ENCODE measurements at regions not wholly inside any gene's neighbourhood (a gene's known extent, or its start where the extent isn't known, plus 50 kb on each side); places are given as distances from the start of the nearest gene placed in this dataset.

DNA sequence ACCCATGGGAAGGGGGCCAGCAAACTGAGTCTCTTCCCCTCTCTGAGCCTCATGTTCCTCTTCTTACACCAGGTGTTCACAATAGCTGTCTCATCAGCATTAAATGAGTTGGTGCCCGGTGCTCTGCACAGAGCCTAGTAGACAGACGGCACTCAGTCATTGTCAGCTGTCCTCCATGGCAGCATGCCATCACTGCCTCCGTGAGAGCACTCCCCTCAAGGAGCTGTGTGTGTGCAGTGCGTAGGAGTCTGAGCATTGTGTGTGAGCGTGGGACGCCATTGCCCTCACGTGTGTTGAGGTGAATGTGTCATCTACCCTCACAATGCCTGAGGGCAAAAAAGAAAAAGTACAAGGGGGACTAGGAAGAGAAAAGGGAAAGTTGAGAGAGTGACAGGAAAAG lies 536.5 kb downstream of the CDK5RAP2 start:
- no peaks in the 10 kb centered on the region for H3K36me3 ChIP-seq (ENCODE audit: insufficient read depth, low read length)
- H3K4me3 ChIP-seq (ENCODE audit: insufficient read depth, low read length): no peak overlapping the region
- H2AFZ ChIP-seq (ENCODE audit: low read length): no peak overlapping the region
- no peaks in the 10 kb centered on the region for H3K27me3 ChIP-seq (ENCODE audit: insufficient read depth, low read length)
- no peaks in the 10 kb centered on the region for H3K4me1 ChIP-seq (ENCODE audit: insufficient read depth, low read length)
- TF ChIP-seq, protein P1, sequence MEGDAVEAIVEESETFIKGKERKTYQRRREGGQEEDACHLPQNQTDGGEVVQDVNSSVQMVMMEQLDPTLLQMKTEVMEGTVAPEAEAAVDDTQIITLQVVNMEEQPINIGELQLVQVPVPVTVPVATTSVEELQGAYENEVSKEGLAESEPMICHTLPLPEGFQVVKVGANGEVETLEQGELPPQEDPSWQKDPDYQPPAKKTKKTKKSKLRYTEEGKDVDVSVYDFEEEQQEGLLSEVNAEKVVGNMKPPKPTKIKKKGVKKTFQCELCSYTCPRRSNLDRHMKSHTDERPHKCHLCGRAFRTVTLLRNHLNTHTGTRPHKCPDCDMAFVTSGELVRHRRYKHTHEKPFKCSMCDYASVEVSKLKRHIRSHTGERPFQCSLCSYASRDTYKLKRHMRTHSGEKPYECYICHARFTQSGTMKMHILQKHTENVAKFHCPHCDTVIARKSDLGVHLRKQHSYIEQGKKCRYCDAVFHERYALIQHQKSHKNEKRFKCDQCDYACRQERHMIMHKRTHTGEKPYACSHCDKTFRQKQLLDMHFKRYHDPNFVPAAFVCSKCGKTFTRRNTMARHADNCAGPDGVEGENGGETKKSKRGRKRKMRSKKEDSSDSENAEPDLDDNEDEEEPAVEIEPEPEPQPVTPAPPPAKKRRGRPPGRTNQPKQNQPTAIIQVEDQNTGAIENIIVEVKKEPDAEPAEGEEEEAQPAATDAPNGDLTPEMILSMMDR (IDR thresholded peaks at IDR 0.05; ENCODE audit: extremely low read depth, low read depth, low read length): no peak
- no peak overlapping the region for H3K4me2 ChIP-seq (ENCODE audit: insufficient read depth, low read length)
- H3K9me3 ChIP-seq (ENCODE audit: low read depth, low read length): no peaks in the 10 kb centered on the region
- H4K20me1 ChIP-seq (ENCODE audit: insufficient read depth, low read length): no peaks in the 10 kb centered on the region
- H3K79me2 ChIP-seq (ENCODE audit: insufficient read depth, low read length): no peaks in the 10 kb centered on the region
- H3K27ac ChIP-seq (ENCODE audit: low read depth, low read length): no peak overlapping the region
- no peak for DNase-seq (ENCODE audit: insufficient read length, low spot score, missing footprints)

GRCh38 chr9:120040896-120041295 lies 539.1 kb downstream of the CDK5RAP2 start:
- Histone ChIP-seq H3K27ac (ENCODE audit: low read depth, low read length) (no peak overlapping the region), H3K36me3 (ENCODE audit: insufficient read depth, low read length) (no peaks in the 10 kb centered on the region), H2AFZ (ENCODE audit: low read length) (no peak overlapping the region), H3K4me2 (ENCODE audit: insufficient read depth, low read length) (no peak overlapping the region), H4K20me1 (ENCODE audit: insufficient read depth, low read length) (no peaks in the 10 kb centered on the region), H3K9me3 (ENCODE audit: low read depth, low read length) (no peaks in the 10 kb centered on the region), H3K79me2 (ENCODE audit: insufficient read depth, low read length) (no peaks in the 10 kb centered on the region), H3K4me3 (ENCODE audit: insufficient read depth, low read length) (no peak overlapping the region), H3K4me1 (ENCODE audit: insufficient read depth, low read length) (no peaks in the 10 kb centered on the region), H3K27me3 (ENCODE audit: insufficient read depth, low read length) (no peaks in the 10 kb centered on the region)
- DNase-seq (ENCODE audit: insufficient read length, low spot score, missing footprints): no peak
- TF ChIP-seq, protein P1 (IDR thresholded peaks at IDR 0.05; ENCODE audit: extremely low read depth, low read depth, low read length): no peak

DNA sequence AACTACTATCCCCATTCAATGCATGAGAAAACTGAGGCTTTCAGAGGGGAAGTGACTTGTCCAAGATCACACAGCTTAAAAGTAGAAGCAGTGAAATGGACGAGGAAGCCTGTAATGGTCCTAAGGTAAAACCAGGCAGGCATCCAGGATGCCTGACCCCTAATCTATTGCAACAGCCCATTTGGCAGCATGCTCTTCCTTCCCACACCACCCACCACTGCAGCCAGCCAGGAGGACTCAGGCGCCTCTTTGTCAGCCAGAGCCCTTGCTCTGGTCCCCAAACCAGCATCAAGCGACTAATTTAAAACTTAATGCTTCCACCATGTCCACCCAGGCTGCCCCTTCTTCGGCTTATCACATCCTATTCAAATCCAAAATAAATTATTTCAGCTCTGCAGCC lies 541.6 kb downstream of the CDK5RAP2 start:
- Histone ChIP-seq H3K4me2 (ENCODE audit: insufficient read depth, low read length) (no peak overlapping the region), H3K27ac (ENCODE audit: low read depth, low read length) (no peak overlapping the region), H3K79me2 (ENCODE audit: insufficient read depth, low read length) (no peaks in the 10 kb centered on the region), H3K4me3 (ENCODE audit: insufficient read depth, low read length) (no peak overlapping the region), H3K36me3 (ENCODE audit: insufficient read depth, low read length) (no peaks in the 10 kb centered on the region), H2AFZ (ENCODE audit: low read length) (no peak overlapping the region), H3K4me1 (ENCODE audit: insufficient read depth, low read length) (no peaks in the 10 kb centered on the region), H4K20me1 (ENCODE audit: insufficient read depth, low read length) (no peaks in the 10 kb centered on the region), H3K27me3 (ENCODE audit: insufficient read depth, low read length) (no peaks in the 10 kb centered on the region), H3K9me3 (ENCODE audit: low read depth, low read length) (no peaks in the 10 kb centered on the region)
- DNase-seq (ENCODE audit: insufficient read length, low spot score, missing footprints): no peak
- TF ChIP-seq, protein P1 (IDR thresholded peaks at IDR 0.05; ENCODE audit: extremely low read depth, low read depth, low read length): no peak

DNA sequence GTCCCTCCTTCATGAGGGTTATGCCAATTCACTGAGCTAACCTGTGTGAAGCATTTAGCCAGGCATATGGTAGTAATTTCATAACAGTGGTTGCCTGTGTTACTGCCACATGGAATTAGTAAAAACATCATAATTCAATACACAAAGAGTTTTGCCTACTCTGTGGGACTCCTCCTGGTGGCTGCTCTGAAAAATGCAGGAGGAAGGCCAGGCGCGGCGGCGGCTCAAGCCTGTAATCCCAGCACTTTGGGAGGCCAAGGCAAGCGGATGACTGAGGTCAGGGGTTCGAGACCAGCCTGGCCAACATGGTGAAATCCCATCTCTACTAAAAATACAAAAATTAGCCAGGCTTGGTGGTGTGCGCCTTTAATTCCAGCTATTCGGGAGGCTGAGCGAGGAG lies 547.3 kb downstream of the CDK5RAP2 start:
- Histone ChIP-seq H3K4me3 (ENCODE audit: insufficient read depth, low read length) (no peak overlapping the region), H3K79me2 (ENCODE audit: insufficient read depth, low read length) (no peaks in the 10 kb centered on the region), H3K36me3 (ENCODE audit: insufficient read depth, low read length) (no peaks in the 10 kb centered on the region), H3K4me1 (ENCODE audit: insufficient read depth, low read length) (no peaks in the 10 kb centered on the region), H3K4me2 (ENCODE audit: insufficient read depth, low read length) (no peak overlapping the region), H3K9me3 (ENCODE audit: low read depth, low read length) (no peaks in the 10 kb centered on the region), H3K27me3 (ENCODE audit: insufficient read depth, low read length) (no peaks in the 10 kb centered on the region), H2AFZ (ENCODE audit: low read length) (no peak overlapping the region), H3K27ac (ENCODE audit: low read depth, low read length) (no peak overlapping the region), H4K20me1 (ENCODE audit: insufficient read depth, low read length) (no peaks in the 10 kb centered on the region)
- TF ChIP-seq, protein P1 (IDR thresholded peaks at IDR 0.05; ENCODE audit: extremely low read depth, low read depth, low read length): peak; percentile 41
- DNase-seq (ENCODE audit: insufficient read length, low spot score, missing footprints): no peak

All from osteoblast (primary cell).